DOHH2 (cell line): ENCODE measurements at regions not wholly inside any gene's neighbourhood (a gene's known extent, or its start where the extent isn't known, plus 50 kb on each side); places are given as distances from the start of the nearest gene placed in this dataset.

ENCODE experiments used
- EZH2phosphoT487 ChIP-seq: fragments of 200-600 bp; sonication (generic); IDR thresholded peaks from 2 replicates; pipeline ENCODE4 v1.6.1; 2017; ENCODE audit warnings: borderline replicate concordance, mild to moderate bottlenecking, antibody characterized with exemption, low read length, moderate library complexity, mixed read lengths
- TF ChIP-seq, protein P1 (sequence below): fragments of 200-600 bp; sonication (generic); IDR thresholded peaks from one replicate; pipeline ENCODE4 v1.5.1; 2014; ENCODE audit warnings: antibody characterized with exemption, mild to moderate bottlenecking, low read depth, low read length; ENCODE audit not compliant: poor library complexity, severe bottlenecking

DNA sequence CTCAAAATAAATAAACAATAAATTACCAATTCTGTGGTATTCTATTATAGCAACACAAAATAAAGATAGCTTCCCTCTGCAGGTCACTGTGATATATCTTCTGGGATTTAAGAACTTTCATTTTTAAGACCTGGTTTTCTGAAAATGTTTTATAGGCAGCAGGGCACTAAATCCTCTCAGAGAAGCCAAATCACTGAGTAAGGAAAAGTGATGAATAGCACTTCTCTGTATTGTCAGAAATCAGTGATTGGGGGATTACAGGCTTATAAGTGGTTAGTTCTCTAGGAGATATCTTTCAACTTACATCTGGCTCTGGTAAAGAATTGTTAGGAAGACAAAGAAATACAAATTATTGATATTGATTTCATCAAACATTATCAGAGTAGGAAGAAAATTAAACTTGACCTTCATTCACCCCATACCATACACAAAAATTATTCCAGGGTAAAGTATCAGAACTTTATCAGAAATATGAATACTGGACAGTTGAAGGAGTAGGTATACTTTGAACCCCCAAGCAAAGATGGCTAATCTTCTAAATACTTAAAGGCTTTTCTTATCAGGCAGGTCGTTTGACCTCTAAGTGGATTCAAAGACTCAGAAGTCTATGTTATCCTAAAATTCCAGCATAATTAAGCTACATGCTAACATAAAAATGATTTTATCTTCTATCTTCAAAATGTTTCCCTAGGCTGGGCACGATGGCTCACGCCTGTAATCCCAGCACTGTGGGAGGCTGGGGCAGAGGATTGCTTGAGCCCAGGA lies 81.6 kb upstream of the USP9X start:
- TF ChIP-seq, protein P1, sequence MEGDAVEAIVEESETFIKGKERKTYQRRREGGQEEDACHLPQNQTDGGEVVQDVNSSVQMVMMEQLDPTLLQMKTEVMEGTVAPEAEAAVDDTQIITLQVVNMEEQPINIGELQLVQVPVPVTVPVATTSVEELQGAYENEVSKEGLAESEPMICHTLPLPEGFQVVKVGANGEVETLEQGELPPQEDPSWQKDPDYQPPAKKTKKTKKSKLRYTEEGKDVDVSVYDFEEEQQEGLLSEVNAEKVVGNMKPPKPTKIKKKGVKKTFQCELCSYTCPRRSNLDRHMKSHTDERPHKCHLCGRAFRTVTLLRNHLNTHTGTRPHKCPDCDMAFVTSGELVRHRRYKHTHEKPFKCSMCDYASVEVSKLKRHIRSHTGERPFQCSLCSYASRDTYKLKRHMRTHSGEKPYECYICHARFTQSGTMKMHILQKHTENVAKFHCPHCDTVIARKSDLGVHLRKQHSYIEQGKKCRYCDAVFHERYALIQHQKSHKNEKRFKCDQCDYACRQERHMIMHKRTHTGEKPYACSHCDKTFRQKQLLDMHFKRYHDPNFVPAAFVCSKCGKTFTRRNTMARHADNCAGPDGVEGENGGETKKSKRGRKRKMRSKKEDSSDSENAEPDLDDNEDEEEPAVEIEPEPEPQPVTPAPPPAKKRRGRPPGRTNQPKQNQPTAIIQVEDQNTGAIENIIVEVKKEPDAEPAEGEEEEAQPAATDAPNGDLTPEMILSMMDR = no peak
- TF ChIP-seq EZH2phosphoT487 = no peak
